Astrocyte of the spinal cord (primary cell): ENCODE measurements at regions not wholly inside any gene's neighbourhood (a gene's known extent, or its start where the extent isn't known, plus 50 kb on each side); places are given as distances from the start of the nearest gene placed in this dataset.
"Not testable (repeated sequence)": the region's sequence is repeated elsewhere in the genome, so short reads cannot be mapped to it uniquely, and the experiment has no call there.

ENCODE experiments used
- DNase-seq: peaks from one replicate; pipeline ENCODE4 v3.0.0; 2011; ENCODE audit warnings: low read depth, low spot score
- H3K4me3 ChIP-seq: 2 replicates; pipeline ENCODE4 v1.5.1; 2011; ENCODE audit warnings: low read depth, mild to moderate bottlenecking, low read length, moderate library complexity
- in situ Hi-C: cut with HindIII; loops from 2 replicates; pipeline ENCODE4 v1.10.0; 2017; ENCODE audit warnings: low sequenced_read_pairs
- TF ChIP-seq, protein P1 (sequence below): IDR thresholded peaks from 2 replicates; pipeline ENCODE4 v1.5.1; 2012; ENCODE audit warnings: low read depth, mild to moderate bottlenecking, low read length, inconsistent platforms

- no peak overlapping the region for H3K4me3 ChIP-seq
- TF ChIP-seq, protein P1, sequence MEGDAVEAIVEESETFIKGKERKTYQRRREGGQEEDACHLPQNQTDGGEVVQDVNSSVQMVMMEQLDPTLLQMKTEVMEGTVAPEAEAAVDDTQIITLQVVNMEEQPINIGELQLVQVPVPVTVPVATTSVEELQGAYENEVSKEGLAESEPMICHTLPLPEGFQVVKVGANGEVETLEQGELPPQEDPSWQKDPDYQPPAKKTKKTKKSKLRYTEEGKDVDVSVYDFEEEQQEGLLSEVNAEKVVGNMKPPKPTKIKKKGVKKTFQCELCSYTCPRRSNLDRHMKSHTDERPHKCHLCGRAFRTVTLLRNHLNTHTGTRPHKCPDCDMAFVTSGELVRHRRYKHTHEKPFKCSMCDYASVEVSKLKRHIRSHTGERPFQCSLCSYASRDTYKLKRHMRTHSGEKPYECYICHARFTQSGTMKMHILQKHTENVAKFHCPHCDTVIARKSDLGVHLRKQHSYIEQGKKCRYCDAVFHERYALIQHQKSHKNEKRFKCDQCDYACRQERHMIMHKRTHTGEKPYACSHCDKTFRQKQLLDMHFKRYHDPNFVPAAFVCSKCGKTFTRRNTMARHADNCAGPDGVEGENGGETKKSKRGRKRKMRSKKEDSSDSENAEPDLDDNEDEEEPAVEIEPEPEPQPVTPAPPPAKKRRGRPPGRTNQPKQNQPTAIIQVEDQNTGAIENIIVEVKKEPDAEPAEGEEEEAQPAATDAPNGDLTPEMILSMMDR, result no peak
- no peak for DNase-seq
- in situ Hi-C loops, result no loop called here
Observed at GRCh38 chr17:31798205-31798724, 60.8 kb downstream of the COPRS start.

DNA sequence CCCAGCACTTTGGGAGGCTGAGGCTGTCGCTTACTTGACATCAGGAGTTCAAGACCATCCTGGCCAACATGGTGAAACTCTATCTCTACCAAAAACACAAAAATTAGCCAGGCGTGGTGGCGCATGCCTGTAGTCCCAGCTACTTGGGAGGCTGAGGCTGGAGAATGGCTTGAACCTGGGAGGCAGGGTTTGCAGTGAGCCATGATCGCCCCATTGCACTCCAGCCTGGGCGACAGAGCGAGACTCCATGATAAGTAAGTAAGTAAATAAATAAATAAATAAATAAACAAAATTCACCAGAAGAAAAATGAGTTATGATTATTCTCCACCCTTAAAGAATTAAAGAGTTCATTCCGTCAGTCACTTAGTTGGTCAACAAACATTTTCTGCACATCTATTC lies 63.1 kb downstream of the COPRS start:
- DNase-seq, H3K4me3 ChIP-seq, in situ Hi-C loops: not testable (repeated sequence)

- H3K4me3 ChIP-seq, result no peak overlapping the region
- TF ChIP-seq, protein P1, result no peak
- no peak for DNase-seq
- in situ Hi-C loops, result no loop called here
Observed at GRCh38 chr17:31794111-31794510, 64.9 kb downstream of the COPRS start.

- in situ Hi-C loops, DNase-seq, H3K4me3 ChIP-seq: not testable (repeated sequence)
Observed at GRCh38 chr17:31793634-31794033, 65.4 kb downstream of the COPRS start.

DNA sequence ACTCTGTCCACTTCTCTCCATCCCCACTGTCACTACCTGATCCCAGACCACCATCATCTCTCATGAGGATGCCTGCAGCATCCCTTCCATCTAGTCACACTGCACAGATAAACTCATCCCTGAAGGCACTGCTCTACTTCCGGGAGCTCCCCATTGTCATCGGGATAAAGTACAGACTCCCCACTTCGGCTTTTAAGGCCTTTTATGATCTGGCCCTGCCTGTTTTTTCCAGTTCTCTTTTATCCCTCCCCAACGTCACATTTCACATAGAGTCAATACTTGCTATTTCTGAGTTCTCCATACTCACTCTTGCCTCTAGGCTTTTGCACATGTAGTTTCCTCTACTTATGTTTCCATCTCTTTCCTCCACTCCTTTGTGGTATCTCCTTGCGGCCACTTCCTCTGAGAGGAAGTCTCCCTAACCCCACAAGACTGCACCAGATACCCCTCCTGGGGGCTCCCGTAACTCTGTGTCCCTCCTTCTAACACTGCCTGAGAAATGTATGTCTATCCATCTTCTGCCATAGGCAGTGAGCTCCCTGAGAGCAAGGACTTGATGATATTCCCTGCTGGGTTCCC lies 66.9 kb downstream of the COPRS start:
- H3K4me3 ChIP-seq, result no peak overlapping the region
- in situ Hi-C loops, result no loop called here
- TF ChIP-seq, protein P1, result no peak
- DNase-seq, result no peak

DNA sequence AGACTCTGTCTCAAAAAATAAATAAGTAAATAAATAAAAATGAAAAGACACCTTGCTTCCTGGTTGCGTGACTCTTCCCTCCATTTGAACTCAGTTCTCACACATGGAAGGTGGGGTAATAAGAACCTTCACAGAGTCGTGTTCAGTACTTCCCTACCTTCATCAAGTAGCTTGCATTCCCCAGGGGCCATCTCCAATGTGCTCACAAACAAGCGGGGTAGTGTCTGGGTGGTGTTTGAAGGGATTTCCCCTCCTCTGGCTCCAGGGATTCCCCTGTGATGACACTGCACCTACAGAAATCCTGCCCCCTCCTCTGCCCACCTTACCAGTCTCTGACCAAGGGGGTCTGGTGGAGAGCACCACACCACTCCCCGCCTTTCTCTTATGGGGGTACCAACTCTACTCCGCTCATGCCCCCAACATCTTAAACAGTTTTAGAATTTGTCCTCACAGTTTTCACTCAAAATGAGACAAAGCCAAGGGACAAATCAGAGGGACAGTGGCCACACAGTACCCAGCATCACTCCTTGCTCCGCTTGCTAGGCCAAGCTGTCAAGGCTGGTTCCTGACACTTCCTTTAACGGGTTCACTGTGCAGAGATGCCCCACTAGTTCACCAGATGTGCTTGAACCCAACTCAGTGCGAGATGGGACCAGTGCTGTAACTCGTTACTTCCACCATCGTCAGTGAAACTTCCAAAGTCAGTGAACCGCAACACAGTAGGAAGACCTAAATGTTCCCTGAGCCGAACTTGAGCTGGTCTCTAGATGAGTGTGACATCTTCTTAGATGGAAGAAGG lies 69.1 kb downstream of the COPRS start:
- no peak for DNase-seq
- in situ Hi-C loops, result no loop called here
- TF ChIP-seq, protein P1, result no peak
- no peak overlapping the region for H3K4me3 ChIP-seq

DNA sequence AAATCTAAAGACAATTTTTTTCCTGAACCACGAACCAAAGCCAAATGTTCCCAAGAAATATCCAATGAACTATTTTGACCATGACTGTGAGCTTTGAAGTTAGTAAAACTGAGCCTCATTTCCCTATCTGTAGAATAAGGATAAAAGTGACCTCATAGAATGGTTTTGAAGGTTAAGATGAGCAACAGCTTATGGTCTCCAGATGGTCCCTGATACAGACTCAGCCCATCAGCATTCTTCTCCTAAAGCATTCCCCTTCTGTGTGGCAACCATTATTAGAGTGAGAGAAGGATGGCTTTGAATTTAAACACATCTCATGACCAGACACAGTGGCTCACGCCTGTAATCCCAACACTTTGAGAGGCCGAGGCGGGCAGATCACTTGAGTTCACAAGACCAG lies 70.1 kb downstream of the COPRS start:
- in situ Hi-C loops, result no loop called here
- no peak for DNase-seq
- TF ChIP-seq, protein P1, result no peak
- no peak overlapping the region for H3K4me3 ChIP-seq
